Kidney epithelial cell (primary cell): ENCODE measurements at regions not wholly inside any gene's neighbourhood (a gene's known extent, or its start where the extent isn't known, plus 50 kb on each side); places are given as distances from the start of the nearest gene placed in this dataset.

Source experiments
- DNase-seq: peaks from one replicate; pipeline ENCODE4 v3.0.0-alpha.2; 2010; ENCODE audit warnings: low read depth
- H3K27me3 ChIP-seq: 2 replicates; pipeline ENCODE4 v1.6.0; 2011; ENCODE audit warnings: low read length; ENCODE audit not compliant: control insufficient read depth, insufficient read depth
- H3K36me3 ChIP-seq: 2 replicates; pipeline ENCODE4 v1.5.1; 2011; ENCODE audit warnings: low read length; ENCODE audit not compliant: control insufficient read depth, insufficient read depth
- H3K4me3 ChIP-seq: 2 replicates; pipeline ENCODE4 v1.5.1; 2011; ENCODE audit warnings: low read depth, mild to moderate bottlenecking, control low read depth, low read length
- TF ChIP-seq, protein P1 (sequence below): IDR thresholded peaks from 2 replicates; pipeline ENCODE4 v1.5.1; 2011; ENCODE audit warnings: mild to moderate bottlenecking, moderate library complexity, low read length, control low read depth, inconsistent platforms; ENCODE audit not compliant: insufficient read depth, poor library complexity, severe bottlenecking

GRCh38 chr1:42047508-42047880 is 105.7 kb upstream of the GUCA2B start:
- Histone ChIP-seq H3K4me3 (no peak overlapping the region), H3K27me3 (no peaks in the 10 kb centered on the region), H3K36me3 (no peaks in the 10 kb centered on the region)
- DNase-seq = no peak
- TF ChIP-seq, protein P1, sequence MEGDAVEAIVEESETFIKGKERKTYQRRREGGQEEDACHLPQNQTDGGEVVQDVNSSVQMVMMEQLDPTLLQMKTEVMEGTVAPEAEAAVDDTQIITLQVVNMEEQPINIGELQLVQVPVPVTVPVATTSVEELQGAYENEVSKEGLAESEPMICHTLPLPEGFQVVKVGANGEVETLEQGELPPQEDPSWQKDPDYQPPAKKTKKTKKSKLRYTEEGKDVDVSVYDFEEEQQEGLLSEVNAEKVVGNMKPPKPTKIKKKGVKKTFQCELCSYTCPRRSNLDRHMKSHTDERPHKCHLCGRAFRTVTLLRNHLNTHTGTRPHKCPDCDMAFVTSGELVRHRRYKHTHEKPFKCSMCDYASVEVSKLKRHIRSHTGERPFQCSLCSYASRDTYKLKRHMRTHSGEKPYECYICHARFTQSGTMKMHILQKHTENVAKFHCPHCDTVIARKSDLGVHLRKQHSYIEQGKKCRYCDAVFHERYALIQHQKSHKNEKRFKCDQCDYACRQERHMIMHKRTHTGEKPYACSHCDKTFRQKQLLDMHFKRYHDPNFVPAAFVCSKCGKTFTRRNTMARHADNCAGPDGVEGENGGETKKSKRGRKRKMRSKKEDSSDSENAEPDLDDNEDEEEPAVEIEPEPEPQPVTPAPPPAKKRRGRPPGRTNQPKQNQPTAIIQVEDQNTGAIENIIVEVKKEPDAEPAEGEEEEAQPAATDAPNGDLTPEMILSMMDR = no peak

- no peak overlapping the region for H3K4me3 ChIP-seq
- DNase-seq = no peak
- H3K27me3 ChIP-seq = no peaks in the 10 kb centered on the region
- TF ChIP-seq, protein P1 = no peak
- no peaks in the 10 kb centered on the region for H3K36me3 ChIP-seq
These were observed 106.3 kb upstream of the GUCA2B start for GRCh38 chr1:42046761-42047507.

GRCh38 chr1:42044346-42044745 is 108.9 kb upstream of the GUCA2B start:
- no peak for DNase-seq
- TF ChIP-seq, protein P1 = no peak
- H3K4me3 ChIP-seq = no peak overlapping the region
- no peaks in the 10 kb centered on the region for H3K36me3 ChIP-seq
- H3K27me3 ChIP-seq = no peaks in the 10 kb centered on the region

DNA sequence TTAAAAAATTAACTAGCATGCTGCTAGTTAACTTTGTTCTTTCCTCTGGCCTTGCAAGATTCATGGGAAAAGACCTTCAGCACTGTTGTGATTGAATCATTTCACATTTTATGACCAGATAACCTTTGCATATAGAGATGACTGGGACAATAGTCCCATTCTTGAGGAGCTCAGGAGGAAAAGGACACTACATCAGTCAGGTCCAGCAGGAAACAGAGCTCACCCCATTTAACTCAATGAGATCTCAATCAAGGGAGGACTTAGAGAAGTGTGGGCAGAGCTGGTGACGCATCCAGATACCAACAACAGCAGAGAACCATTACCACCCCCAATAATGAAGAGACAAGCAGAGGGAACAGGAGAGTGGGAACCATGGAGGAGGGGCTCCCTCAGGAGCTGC is 109.4 kb upstream of the GUCA2B start:
- Histone ChIP-seq H3K36me3 (no peaks in the 10 kb centered on the region), H3K27me3 (no peaks in the 10 kb centered on the region), H3K4me3 (no peak overlapping the region)
- DNase-seq = no peak
- TF ChIP-seq, protein P1 = no peak

DNA sequence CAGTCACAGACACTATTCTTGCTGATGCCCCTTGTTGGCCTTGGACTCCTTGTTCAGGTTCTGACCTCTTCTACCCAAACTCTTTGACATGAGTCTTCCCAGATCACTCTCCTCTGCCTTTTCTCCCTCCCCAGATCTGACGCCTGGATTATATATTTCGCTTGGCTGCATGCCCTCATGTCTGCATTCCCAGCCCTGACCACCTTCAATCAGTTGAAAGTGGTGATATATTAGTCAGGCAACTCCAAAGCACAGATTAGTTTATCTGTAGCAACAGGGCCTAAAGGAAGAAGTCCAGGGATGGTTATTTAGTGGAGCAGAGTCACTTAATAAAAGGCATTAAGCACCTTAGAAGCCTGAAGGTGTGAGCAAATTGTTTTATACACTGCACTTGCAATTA is 110.0 kb upstream of the GUCA2B start:
- no peaks in the 10 kb centered on the region for H3K27me3 ChIP-seq
- TF ChIP-seq, protein P1 = no peak

DNA sequence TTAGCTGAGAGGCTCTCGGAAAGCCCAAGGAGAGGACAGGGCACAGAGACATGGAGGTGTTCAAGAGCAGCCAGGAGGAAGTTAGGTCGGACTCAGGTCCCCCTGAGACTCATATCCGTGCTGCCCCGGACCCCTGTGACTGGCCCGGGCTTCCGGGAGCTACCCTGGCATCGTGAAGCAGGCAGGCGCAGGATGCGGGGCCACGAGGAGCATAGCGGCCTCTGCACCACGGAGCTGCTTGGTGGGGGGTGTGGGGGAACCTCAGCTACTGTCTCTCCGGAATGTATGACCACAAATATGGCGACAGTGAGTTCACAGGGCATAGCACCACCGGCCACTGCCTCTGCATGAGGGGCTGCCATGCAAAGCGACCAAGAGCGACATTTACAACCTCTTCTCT is 112.2 kb upstream of the GUCA2B start:
- H3K36me3 ChIP-seq = no peaks in the 10 kb centered on the region
- H3K27me3 ChIP-seq = no peaks in the 10 kb centered on the region
- H3K4me3 ChIP-seq = no peak overlapping the region
- TF ChIP-seq, protein P1 = no peak
- DNase-seq = no peak

More for the DNA sequence above, 110.0 kb upstream of the GUCA2B start:
- no peaks in the 10 kb centered on the region for H3K36me3 ChIP-seq
- no peak for DNase-seq
- H3K4me3 ChIP-seq = no peak overlapping the region
